ENCODE measurements at regions not wholly inside any gene's neighbourhood (a gene's known extent, or its start where the extent isn't known, plus 50 kb on each side); places are given as distances from the start of the nearest gene placed in this dataset.

- no peak for DNase-seq (ENCODE audit: low read depth)
These were observed 171.6 kb downstream of the THBS2 start for GRCh38 chr6:169082093-169082492.

DNA sequence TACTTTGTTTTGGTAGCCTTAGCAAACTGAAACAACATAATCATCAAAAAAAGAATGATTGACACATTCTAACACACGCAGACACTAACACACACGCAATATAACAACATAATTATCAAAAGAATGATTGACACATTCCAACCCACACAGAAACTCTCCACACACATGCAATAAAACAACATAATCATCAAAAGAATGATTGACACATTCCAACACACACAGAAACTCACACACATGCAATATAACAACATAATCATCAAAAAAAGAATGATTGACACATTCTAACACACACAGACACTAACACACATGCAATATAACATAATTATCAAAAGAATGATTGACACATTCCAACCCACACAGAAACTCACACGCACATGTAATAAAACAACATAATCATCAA, 172.4 kb downstream of the THBS2 start:
- DNase-seq (ENCODE audit: low read depth): no peak

- no peak for DNase-seq (ENCODE audit: low read depth)
These were observed 174.0 kb downstream of the THBS2 start for GRCh38 chr6:169079650-169080049.

- DNase-seq (ENCODE audit: low read depth): no peak
These were observed 175.1 kb downstream of the THBS2 start for GRCh38 chr6:169078399-169079145.

GRCh38 chr6:169075915-169076654, 177.6 kb downstream of the THBS2 start:
- no peak for DNase-seq (ENCODE audit: low read depth)

DNA sequence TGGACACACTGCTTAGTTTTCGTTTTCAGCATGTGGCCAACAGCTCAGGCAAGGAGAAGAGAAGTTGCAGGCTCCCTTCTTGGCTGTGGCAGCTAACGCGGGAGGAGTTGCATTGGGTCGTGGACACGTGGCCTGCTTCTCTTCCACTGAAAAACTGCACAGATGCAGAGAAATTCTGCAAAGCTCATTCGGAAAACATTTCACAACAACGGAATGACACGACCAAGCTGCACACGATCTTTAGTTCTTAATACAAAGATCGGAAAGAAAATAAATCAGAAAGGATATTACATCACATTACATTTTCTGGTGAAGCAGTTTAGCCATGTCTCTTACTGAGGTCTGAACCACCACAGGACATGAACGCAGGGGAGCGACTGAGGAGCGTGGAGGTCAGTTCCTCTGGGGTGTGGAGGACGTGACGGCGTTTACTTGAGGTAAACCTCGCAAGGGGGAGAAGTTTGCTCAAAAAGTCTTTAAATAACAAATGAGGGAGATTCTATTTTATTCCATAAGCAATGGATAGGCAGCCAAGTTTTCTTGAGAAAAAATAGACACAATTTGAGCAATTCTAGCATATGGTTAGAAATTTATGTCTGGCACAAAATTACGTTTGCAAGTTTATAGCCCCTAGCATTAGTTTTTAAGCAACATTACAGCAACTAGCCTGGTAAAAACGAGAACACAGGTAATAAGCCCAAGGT, 178.3 kb downstream of the THBS2 start:
- no peak for DNase-seq (ENCODE audit: low read depth)

GRCh38 chr6:169074526-169074925, 179.1 kb downstream of the THBS2 start:
- no peak for DNase-seq (ENCODE audit: low read depth)

DNA sequence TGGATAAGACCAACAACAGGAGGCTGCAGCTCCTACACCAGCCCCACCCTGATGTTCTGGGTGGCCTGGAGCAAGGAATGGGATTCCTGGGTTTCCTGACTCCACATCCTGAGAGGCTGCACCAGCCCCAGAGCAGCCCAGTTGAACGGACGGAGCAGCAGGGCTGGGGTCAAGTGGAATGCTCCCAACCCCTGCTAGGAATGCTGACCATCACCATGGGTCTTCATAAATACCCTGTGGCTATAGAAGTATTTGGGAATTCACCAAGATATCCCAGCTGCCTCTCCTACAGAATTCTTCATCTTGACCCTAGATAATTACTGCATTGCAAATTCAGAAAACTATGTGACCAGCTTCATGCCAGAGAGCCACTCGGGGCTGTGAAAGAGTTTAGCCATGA, 180.3 kb downstream of the THBS2 start:
- no peak for DNase-seq (ENCODE audit: low read depth)

DNA sequence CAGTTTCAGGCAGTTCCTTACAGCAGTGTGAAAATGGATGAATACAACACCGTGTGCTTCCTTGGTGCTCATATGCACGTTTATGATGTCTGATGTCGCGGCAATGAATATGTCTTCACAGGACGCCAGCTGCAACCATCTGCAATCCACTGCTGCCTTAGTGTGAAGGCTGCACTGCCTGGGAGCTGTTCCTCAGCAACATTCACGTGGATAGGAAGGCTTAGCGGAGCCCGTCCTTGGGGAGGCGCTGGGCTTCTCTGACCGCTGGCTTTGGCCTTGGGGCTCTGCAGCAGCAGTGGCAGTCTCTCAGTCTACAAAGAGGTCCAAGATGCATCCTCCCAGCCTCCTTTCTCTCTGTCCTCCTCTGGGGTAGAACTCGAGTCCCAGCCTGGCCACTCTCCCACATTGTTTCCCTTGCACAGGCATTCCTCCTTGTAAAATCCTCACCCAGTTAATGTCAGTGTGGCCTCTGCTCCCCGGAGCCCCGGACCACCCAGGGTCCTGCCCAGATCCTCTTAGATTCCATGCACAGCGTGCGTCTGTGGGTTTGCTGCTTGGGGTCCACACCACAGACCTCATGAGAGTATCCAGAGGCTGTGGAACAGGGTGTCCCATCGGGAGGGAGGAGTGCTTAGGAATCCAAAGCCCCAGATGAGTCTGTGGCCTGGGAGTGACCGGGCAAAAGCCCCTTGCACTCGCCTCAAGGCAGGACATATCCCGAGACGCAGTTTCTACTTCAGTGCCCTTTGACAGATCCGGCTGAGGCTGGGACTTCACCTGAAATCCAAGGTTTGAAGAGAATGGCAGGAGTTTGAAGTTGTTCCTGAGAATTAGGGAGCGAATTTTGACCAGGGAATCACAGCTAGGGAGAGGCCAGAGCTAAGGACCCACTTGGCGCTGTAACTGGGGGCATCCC, 181.3 kb downstream of the THBS2 start:
- DNase-seq (ENCODE audit: low read depth): no peak

DNA sequence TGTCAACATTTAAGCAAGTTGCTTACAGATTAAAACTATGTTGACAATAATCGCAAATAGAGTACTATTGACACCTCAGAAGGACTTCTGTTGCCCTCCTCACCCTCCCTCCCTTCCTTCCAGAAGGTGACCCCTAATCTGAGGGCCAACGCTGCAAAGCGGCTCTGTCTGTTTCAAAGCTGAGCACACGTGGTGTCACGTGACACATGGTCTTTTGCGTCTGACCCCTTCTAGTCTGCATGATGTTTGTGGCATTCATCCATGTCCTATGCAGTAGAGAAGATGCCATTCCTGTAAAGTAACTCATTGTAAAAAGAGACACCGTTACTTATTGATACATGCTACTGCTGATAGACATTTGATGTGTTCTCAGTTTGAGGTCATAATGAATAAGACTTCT, 182.3 kb downstream of the THBS2 start:
- no peak for DNase-seq (ENCODE audit: low read depth)

GRCh38 chr6:169070506-169071176, 183.0 kb downstream of the THBS2 start:
- DNase-seq (ENCODE audit: low read depth): no peak

DNA sequence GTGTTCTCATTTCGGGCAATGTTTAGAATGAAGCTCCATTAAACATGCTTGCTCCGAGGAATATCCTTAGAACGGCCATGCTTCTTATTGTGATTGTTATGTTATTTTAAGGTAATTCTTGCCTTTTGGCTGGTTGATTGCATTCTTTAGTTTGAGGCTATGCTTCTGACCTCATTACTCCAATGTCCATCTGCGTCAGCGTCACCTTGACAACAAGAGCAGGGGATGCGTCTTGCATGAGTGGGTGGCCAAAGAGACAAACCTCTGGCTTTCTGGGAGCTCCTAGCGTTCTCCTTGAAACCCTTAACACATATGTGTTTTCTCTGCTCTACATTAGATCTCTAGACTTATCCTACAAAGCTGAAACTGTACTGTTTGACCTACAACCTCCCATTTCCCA, 184.3 kb downstream of the THBS2 start:
- DNase-seq (ENCODE audit: low read depth): no peak

DNA sequence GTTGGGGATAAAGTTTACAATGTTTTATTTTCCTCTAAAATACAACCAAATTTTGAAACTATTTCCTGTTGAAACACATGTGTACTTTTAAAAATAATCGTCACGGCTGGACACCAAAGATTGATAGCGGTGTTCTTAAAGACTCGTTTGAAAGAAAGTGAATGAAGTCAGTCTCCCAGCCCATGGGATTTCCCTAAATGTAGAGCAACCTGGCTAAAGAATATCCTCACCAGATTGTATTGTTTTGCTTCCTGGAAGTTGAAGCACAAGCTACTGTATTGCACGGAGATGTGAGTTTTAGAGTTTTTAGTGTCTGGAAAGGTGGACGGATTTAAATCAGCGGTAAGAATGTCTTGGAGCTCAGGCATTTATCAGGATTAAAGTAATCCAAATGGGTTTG, 189.5 kb downstream of the THBS2 start:
- no peak for DNase-seq (ENCODE audit: low read depth)

- DNase-seq (ENCODE audit: low read depth): no peak
These were observed 191.4 kb downstream of the THBS2 start for GRCh38 chr6:169062272-169062671.

DNA sequence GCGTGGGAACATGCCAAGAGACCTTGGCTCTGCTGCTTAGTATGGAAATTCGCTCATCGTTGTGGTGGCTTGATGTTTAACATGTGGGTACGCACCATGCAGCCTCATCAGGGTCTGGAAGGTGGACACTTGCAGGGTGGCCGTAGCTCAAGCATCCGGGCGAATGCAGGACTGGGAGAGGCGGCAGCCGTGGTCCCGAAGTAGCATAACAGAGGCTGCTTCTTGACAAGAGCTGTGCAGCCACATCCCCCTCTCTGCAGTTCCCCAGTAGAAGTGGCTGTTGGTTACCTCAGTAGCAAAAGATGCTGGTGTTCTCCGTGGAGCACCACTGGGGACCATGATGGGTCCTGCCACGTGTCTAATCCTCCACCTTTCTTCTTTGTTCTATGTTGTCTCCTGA, 195.0 kb downstream of the THBS2 start:
- DNase-seq (ENCODE audit: low read depth): no peak

DNA sequence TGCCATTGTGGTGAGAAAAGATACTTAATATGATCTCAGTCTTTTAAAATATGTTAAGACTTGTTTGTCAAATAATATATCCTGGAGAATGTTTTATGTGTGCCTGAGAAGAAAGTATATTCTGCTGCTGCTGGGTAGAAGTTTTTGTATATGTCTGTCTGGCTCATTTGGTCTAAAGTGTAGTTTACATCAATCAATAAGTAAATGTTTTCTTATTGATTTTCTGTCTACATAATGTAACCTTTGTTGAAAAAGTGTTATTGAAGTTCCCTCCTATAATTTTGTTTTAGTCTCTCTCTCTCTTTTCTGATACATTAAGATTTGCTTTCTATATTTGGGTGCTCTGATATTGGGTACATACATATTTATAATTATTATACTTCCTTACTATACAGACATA, 201.2 kb downstream of the THBS2 start:
- DNase-seq (ENCODE audit: low read depth): no peak

GRCh38 chr6:169051371-169051770, 202.3 kb downstream of the THBS2 start:
- DNase-seq (ENCODE audit: low read depth): no peak

- DNase-seq (ENCODE audit: low read depth): no peak
These were observed 204.8 kb downstream of the THBS2 start for GRCh38 chr6:169048865-169049205.

DNA sequence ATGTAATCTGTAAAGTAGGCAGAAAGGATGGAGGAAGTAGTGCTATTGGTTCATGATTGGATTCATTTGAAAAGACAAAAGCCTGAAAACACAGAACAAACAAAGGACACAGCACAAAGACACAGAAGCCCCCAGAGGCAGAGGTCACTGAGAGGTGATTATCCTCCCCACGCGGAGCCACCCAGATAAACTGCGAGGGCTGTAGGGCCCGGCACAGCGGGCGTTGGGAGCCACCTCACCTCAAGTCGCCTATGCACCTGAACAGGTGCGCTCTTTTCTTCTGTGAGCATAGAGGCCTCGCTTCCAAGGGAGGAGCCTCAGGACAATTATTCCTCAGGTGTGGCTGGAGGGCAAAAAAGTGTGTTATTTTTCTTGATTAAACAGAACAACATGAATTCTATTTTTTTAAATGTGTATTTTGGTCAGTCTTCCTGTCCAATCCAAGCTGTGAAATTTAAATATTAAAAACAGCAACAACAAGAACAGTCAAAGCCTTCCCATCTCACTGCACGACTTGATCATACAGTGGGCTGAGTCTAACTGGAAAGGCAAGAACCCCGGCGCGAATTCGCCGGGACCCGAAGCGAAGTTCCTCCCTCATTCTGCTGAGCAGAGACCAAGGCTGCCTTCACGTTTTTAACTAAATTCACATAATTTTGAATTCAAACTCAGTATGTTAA, 205.3 kb downstream of the THBS2 start:
- no peak for DNase-seq (ENCODE audit: low read depth)

- no peak for DNase-seq (ENCODE audit: low read depth)
These were observed 206.3 kb downstream of the THBS2 start for GRCh38 chr6:169047345-169047744.
